Activated naive CD8-positive, alpha-beta T cell (primary cell): ENCODE measurements at regions not wholly inside any gene's neighbourhood (a gene's known extent, or its start where the extent isn't known, plus 50 kb on each side); places are given as distances from the start of the nearest gene placed in this dataset.

ENCODE experiments used
- H3K27ac Mint-ChIP-seq: one replicate; pipeline ENCODE4 v1.8.0; 2021; ENCODE audit warnings: mixed read lengths
- H3K27me3 Mint-ChIP-seq: one replicate; pipeline ENCODE4 v1.8.0; 2021; ENCODE audit warnings: mixed read lengths
- H3K36me3 Mint-ChIP-seq: one replicate; pipeline ENCODE4 v1.8.0; 2021; ENCODE audit warnings: mixed read lengths
- H3K4me1 Mint-ChIP-seq: one replicate; pipeline ENCODE4 v1.8.0; 2021; ENCODE audit warnings: low read depth, mixed read lengths
- H3K4me3 Mint-ChIP-seq: one replicate; pipeline ENCODE4 v1.8.0; 2021; ENCODE audit warnings: mild to moderate bottlenecking, mixed read lengths
- H3K9me3 Mint-ChIP-seq: one replicate; pipeline ENCODE4 v1.8.0; 2021; ENCODE audit warnings: low read depth, mixed read lengths

DNA sequence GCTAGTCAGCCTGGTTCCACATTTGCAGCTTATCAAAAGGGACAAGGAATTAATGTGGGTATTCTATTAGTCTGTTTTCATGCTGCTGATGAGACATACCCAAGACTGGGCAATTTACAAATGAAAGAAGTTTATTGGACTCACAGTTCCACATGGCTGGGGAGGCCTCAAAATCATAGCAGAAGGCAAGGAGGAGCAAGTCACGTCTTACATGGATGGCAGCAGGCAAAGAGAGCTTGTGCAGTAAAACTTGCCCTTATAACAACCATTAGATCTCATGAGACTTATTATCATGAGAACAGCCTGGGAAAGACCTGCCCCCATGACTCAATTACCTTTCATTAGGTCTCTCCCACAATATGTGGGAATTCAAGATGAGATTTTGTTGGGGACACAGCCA is 689.1 kb upstream of the MARCKS start:
- peaks cover 4% of the 10 kb centered on the region for H3K9me3 Mint-ChIP-seq
- no peak overlapping the region for H3K4me3 Mint-ChIP-seq
- no peaks in the 10 kb centered on the region for H3K27me3 Mint-ChIP-seq
- H3K27ac Mint-ChIP-seq = no peak overlapping the region
- H3K36me3 Mint-ChIP-seq = no peaks in the 10 kb centered on the region
- no peaks in the 10 kb centered on the region for H3K4me1 Mint-ChIP-seq

DNA sequence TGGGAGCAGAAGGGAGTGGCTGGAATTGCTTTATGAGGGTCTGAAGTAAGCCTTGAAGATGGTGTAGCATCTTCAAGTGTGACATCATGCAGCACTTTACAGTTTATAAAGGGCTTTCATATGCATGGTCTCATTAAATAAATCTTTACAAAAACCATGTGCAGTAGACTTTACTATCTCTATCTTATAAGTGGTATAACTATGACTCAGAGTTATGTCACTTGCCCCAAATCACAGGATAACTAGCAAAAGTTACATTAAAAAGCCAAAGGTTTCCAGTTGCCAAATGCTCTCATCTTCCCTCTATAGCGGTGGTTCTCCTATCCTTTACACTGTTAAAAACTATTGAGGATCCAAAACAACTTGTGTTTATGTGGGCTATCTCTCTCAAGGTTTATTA is 687.7 kb upstream of the MARCKS start:
- Mint-ChIP-seq H3K27ac (no peak overlapping the region), H3K9me3 (peaks cover 4% of the 10 kb centered on the region), H3K4me3 (no peak overlapping the region), H3K4me1 (no peaks in the 10 kb centered on the region), H3K36me3 (no peaks in the 10 kb centered on the region), H3K27me3 (no peaks in the 10 kb centered on the region)

DNA sequence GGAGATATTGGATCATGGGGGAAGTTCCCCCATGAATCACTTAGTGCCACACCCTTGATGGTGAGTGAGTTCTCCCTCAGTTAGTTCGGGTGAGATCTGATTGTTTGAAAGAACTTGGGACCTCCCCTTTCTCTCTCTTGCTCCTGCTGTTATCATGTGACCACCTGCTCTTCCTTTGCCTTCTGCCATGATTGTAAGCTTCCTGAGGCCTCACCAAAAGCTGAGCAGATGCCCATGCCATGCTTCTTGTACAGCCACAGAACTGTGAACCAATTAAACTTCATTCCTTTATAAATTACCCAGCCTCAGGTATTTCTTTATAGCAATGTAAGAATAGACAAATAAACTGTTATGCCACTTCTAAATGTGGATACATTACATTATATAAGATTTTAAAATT is 686.7 kb upstream of the MARCKS start:
- no peaks in the 10 kb centered on the region for H3K27me3 Mint-ChIP-seq
- no peaks in the 10 kb centered on the region for H3K4me1 Mint-ChIP-seq
- no peak overlapping the region for H3K4me3 Mint-ChIP-seq
- H3K36me3 Mint-ChIP-seq = no peaks in the 10 kb centered on the region
- H3K27ac Mint-ChIP-seq = no peak overlapping the region
- peaks cover 4% of the 10 kb centered on the region for H3K9me3 Mint-ChIP-seq

DNA sequence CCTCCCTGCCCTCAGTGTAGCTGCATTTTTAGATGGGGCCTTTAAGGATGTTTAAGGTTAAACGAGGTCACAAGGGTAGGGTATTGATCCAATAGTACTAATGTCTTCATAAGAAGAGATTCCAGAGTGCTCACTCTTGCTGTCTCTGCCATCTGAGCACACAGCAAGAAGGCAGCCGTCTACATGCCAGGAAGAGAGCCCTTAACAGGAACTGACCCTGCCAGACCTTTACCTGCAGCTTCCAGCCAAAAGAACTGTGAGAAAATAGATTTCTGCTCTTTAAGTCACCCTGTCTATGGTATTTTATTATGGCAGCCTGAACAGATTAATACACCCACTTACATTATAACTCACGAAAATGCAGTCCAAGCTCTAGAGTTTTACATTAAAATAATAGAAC is 685.3 kb upstream of the MARCKS start:
- Mint-ChIP-seq H3K36me3 (no peaks in the 10 kb centered on the region), H3K27ac (no peak overlapping the region), H3K9me3 (peaks cover 4% of the 10 kb centered on the region), H3K4me1 (no peaks in the 10 kb centered on the region), H3K27me3 (no peaks in the 10 kb centered on the region), H3K4me3 (no peak overlapping the region)

DNA sequence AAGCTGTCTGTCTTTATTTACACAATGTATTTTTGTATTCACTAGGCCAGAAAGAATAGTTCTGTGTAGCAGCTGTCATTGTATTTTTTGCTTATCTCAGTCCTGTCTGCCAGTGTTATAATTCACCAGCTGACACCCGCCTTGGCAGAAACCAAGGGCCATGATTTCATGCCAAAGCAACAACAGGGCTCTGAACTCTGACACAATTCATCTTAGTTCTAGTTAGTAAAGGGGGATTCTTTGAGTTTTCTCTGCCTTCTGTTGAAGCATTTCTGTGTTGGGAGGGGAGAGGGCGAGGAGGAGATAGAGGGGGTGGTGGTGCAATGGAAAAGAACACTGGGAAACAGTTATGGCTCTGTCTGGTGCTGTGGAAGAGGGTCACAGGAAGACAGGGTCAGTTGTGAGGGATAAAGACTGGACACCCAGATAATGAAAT is 684.6 kb upstream of the MARCKS start:
- Mint-ChIP-seq H3K36me3 (no peaks in the 10 kb centered on the region), H3K4me1 (no peaks in the 10 kb centered on the region), H3K4me3 (no peak overlapping the region), H3K27me3 (no peaks in the 10 kb centered on the region), H3K9me3 (peaks cover 4% of the 10 kb centered on the region), H3K27ac (no peak overlapping the region)

DNA sequence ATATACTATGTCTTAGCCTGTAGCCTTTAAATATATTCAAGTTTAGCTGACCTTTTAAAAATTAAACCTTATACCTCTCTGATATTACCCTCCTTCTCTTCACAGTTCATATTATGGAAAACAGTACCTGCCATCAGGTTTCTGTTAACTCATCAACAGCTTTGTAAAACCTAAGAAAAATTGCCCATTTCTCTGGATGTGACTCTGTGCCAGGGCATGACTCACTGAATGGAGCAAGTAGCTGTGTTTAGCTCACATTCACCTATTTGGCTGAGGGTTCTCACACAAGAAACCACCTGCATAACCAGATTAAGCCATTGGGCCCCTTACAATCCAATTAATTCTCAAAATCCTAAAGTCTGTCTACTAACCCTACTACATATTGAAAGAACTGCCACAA is 678.8 kb upstream of the MARCKS start:
- Mint-ChIP-seq H3K9me3 (peaks cover 4% of the 10 kb centered on the region), H3K36me3 (no peaks in the 10 kb centered on the region), H3K4me1 (no peaks in the 10 kb centered on the region), H3K27me3 (no peaks in the 10 kb centered on the region), H3K27ac (no peak overlapping the region), H3K4me3 (no peak overlapping the region)

DNA sequence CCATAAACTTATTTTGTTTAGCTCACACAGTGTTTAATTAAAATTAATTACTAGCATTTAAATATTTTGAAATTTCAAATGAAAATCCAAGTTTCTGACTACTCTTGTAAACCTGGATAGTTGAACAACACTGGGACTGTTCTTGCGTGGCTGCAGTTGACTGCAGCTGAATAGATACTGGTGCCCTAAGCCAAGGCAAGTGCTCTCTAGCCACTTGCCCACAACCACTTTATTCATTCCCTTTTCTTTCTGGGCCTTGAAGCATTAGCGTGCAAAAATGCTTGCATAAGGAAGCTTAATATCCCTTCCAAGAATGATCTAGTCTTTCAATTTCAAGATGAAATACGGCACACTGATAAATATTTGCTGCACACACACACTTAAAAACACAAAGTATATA is 676.0 kb upstream of the MARCKS start:
- Mint-ChIP-seq H3K9me3 (peaks cover 4% of the 10 kb centered on the region), H3K27me3 (no peaks in the 10 kb centered on the region), H3K36me3 (no peaks in the 10 kb centered on the region), H3K4me1 (no peaks in the 10 kb centered on the region), H3K4me3 (no peak overlapping the region), H3K27ac (no peak overlapping the region)

DNA sequence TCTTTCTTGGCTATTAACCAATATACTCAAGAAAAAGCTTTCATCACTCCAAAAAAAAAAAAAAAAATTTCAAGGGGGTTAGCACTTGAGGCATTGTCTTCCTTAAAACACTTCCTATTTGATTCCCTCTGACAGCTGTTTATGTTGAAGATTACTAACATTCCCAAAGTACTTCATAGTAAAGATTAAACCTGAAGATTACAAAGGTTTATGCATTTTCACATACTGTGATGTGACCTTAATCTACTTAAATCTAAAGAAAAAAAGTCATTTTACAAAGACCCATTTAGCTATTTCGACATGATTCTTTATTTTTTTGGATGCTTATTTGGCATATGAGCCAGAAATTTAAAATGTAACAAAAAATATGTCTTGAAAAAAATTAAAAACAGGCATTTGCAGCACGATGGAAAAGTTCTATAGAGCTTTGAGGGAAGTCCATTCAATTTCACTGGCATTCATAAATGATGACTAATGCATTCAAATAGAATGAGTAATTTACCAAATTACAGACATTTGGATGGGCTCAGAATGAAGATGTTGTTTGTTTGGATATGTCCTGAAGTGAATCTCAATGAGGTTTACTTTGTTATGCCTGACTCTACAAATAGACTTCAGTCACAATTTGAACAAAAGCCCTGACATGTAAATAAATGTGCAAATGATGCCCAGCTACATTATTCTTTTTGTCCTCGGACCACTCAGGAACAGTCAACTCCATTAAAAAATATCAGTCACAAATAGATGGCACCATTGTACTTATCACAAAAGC is 674.6 kb upstream of the MARCKS start:
- no peaks in the 10 kb centered on the region for H3K36me3 Mint-ChIP-seq
- peaks cover 4% of the 10 kb centered on the region for H3K9me3 Mint-ChIP-seq
- H3K4me3 Mint-ChIP-seq = no peak overlapping the region
- no peaks in the 10 kb centered on the region for H3K27me3 Mint-ChIP-seq
- H3K4me1 Mint-ChIP-seq = no peaks in the 10 kb centered on the region
- H3K27ac Mint-ChIP-seq = no peak overlapping the region

DNA sequence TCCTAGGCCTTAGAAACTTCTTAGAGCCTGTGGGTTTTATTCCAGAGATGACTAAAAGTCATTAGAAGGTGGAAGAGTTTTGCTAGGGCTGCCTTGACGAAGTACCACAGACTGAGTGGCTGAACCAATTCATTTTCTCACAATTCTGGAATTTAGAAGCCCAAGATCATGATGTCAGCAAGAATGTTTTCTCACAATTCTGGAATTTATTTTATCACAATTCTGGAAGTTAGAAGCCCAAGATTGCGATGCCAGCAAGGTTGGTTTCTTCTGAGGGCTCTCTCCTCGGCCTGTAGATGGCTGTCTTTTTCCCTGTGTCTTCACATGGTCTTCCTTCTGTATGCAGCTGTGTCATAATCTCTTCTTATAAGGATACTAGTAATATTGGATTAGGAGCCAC is 672.9 kb upstream of the MARCKS start:
- H3K4me3 Mint-ChIP-seq = no peak overlapping the region
- H3K9me3 Mint-ChIP-seq = peaks cover 4% of the 10 kb centered on the region
- no peaks in the 10 kb centered on the region for H3K36me3 Mint-ChIP-seq
- H3K27ac Mint-ChIP-seq = no peak overlapping the region
- H3K27me3 Mint-ChIP-seq = no peaks in the 10 kb centered on the region
- H3K4me1 Mint-ChIP-seq = no peaks in the 10 kb centered on the region

DNA sequence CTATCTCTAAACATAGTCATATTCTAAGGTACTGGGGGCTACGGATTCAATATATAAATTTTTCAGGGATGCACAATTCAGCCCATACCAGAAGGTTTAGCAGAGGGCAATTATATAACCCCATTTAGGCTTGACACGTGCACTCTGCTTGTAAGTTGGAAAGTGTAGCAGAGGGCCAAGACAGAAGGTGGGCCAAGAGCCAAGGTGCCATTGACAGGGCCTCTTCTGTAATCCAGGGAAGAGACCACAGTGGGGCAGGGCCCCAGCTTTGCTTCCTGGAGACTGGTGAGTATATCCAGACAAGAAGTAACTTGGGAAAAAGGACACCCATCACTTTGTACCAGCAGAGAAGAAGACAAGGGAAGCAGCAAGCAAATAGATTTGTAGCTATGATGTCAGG is 672.4 kb upstream of the MARCKS start:
- no peaks in the 10 kb centered on the region for H3K27me3 Mint-ChIP-seq
- H3K4me1 Mint-ChIP-seq = no peaks in the 10 kb centered on the region
- no peak overlapping the region for H3K27ac Mint-ChIP-seq
- H3K4me3 Mint-ChIP-seq = no peak overlapping the region
- no peaks in the 10 kb centered on the region for H3K36me3 Mint-ChIP-seq
- peaks cover 4% of the 10 kb centered on the region for H3K9me3 Mint-ChIP-seq

DNA sequence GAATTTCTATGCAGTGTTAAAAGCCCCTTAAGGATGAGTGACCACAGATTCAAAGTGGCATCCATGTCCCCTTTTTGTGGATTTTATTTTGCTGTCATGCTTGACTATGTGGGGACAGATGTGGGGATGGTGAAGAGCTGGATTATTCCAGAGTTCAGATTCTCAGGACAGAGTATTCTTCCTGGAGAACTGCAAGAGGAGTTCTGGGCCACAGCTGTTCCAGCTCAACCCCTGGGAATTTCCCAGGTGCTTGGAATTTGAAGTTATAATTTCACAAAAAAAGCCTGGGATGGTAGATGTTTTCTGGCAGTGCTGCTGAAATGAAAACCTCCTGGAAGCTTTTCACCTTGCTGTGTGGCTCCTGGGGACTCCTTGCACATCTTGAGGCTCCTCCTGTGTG is 671.8 kb upstream of the MARCKS start:
- Mint-ChIP-seq H3K27me3 (no peaks in the 10 kb centered on the region), H3K4me1 (no peaks in the 10 kb centered on the region), H3K9me3 (peaks cover 4% of the 10 kb centered on the region), H3K27ac (no peak overlapping the region), H3K4me3 (no peak overlapping the region), H3K36me3 (no peaks in the 10 kb centered on the region)

DNA sequence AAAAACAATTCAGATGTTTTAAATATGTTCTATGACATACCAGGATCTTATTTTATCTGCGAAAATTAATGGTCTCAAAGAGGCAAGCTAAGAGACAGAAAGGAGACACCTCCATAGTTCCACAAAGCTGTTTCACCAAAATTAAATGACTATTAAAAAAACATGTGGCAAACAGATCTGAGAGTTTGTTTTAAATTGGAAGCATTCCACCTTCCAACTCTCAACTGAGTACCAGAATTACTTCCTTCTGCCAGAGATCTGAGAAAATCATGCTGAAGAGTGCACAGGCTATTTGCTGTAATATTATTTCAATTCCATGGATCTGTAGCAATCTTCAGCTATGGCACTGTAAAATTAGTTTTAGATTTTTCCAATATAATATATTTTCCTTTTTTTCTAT is 669.5 kb upstream of the MARCKS start:
- no peaks in the 10 kb centered on the region for H3K27me3 Mint-ChIP-seq
- H3K36me3 Mint-ChIP-seq = no peaks in the 10 kb centered on the region
- no peak overlapping the region for H3K27ac Mint-ChIP-seq
- H3K9me3 Mint-ChIP-seq = peaks cover 5% of the 10 kb centered on the region
- H3K4me1 Mint-ChIP-seq = no peaks in the 10 kb centered on the region
- no peak overlapping the region for H3K4me3 Mint-ChIP-seq

DNA sequence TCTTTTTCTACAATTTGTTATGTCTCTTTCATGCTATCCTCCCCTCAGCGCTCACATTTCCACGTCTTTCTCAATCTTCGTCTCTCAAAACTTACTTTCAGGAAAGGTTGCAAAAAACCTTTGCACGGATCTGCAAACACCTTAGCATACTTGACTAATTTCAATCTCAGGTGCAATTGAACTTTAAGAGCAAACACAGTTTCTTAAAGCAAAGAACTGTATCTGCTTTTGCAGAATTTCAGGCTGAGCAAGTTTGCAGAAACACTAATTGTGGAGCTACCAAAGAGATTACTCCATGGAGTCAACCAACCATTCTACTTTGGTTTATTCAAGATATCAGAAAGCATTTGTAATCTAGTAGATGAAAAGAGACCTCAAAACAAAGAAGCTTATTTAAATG is 668.2 kb upstream of the MARCKS start:
- Mint-ChIP-seq H3K27ac (no peak overlapping the region), H3K4me3 (no peak overlapping the region), H3K27me3 (no peaks in the 10 kb centered on the region), H3K9me3 (peaks cover 10% of the 10 kb centered on the region), H3K4me1 (no peaks in the 10 kb centered on the region), H3K36me3 (no peaks in the 10 kb centered on the region)

DNA sequence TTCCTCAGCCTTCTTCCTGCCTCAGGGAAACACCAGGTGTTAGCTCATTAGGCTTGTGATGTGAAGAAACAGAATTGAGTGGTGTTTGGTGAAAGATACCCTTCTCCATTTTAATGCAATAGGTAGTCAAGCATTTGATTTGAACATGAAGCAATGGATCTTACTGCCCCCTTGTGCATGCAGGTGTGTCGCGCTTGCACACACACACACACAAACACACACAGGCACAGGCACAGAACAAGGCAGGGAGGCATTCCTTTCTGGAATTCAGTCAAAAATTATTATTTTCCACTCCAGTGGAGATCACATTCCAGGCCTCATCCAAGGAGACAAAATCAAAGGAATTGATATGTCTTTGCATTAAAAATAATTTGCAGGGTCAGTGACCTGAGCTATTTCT is 667.0 kb upstream of the MARCKS start:
- no peaks in the 10 kb centered on the region for H3K4me1 Mint-ChIP-seq
- H3K27me3 Mint-ChIP-seq = no peaks in the 10 kb centered on the region
- H3K36me3 Mint-ChIP-seq = no peaks in the 10 kb centered on the region
- H3K4me3 Mint-ChIP-seq = no peak overlapping the region
- H3K9me3 Mint-ChIP-seq = peaks cover 16% of the 10 kb centered on the region
- H3K27ac Mint-ChIP-seq = no peak overlapping the region

DNA sequence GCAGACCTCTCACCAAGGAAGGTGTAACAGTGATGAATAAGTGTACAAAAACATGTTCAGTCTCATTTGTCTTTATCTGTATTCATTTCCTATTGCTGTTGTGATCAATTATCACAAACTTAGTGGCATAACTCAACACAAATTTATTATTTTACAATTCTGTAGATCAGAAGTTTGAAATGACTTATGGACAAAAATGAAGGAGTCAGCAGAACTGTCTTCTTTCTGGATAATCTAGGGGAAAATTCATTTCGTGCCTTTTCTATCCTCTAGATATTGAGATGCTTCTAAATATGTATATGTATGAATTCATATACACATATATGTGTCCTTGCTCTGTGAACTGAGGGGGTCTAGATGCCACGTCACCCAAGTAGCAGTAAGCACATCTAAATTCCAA is 663.1 kb upstream of the MARCKS start:
- no peak overlapping the region for H3K4me3 Mint-ChIP-seq
- H3K27me3 Mint-ChIP-seq = no peaks in the 10 kb centered on the region
- peaks cover 16% of the 10 kb centered on the region for H3K9me3 Mint-ChIP-seq
- H3K27ac Mint-ChIP-seq = no peak overlapping the region
- no peaks in the 10 kb centered on the region for H3K36me3 Mint-ChIP-seq
- no peaks in the 10 kb centered on the region for H3K4me1 Mint-ChIP-seq
